Fibroblast of lung (primary cell): ENCODE measurements at regions not wholly inside any gene's neighbourhood (a gene's known extent, or its start where the extent isn't known, plus 50 kb on each side); places are given as distances from the start of the nearest gene placed in this dataset.

ENCODE experiments used
- DNase-seq, 2 donors: peaks; one replicate each; pipeline versions ENCODE4 v3.0.0 to v3.0.0-alpha.2; 2010; ENCODE audit warnings: low read depth in 2 of 2
- H2AFZ ChIP-seq: 2 replicates; pipeline ENCODE4 v1.5.1; 2012; ENCODE audit warnings: low read length, control low read depth, inconsistent platforms
- H3K27ac ChIP-seq: 2 replicates; pipeline ENCODE4 v1.5.1; 2011; ENCODE audit warnings: low read length, control low read depth; ENCODE audit not compliant: insufficient read depth
- H3K27me3 ChIP-seq: 2 replicates; pipeline ENCODE4 v1.5.1; 2011; ENCODE audit warnings: mild to moderate bottlenecking, low read length; ENCODE audit not compliant: control insufficient read depth, insufficient read depth
- H3K36me3 ChIP-seq: 2 replicates; pipeline ENCODE4 v1.5.1; 2011; ENCODE audit warnings: low read length; ENCODE audit not compliant: control insufficient read depth, insufficient read depth
- H3K4me1 ChIP-seq: 2 replicates; pipeline ENCODE4 v1.5.1; 2011; ENCODE audit warnings: low read length; ENCODE audit not compliant: control insufficient read depth, insufficient read depth; ENCODE audit errors: extremely low read depth
- H3K4me2 ChIP-seq: 2 replicates; pipeline ENCODE4 v1.5.1; 2011; ENCODE audit warnings: low read length, control low read depth; ENCODE audit not compliant: insufficient read depth; ENCODE audit errors: extremely low read depth
- H3K4me3 ChIP-seq, 4 experiments: fragments of 200-600 bp in 1 of 4; sonication (generic) in 1 of 4; replicated peaks in 1 of 4; 2 replicates each; pipeline ENCODE4 v1.5.1; 2011 to 2016; ENCODE audit warnings: low read length in 4 of 4, low read depth in 3 of 4, mild to moderate bottlenecking in 3 of 4, control low read depth in 2 of 4, inconsistent platforms in 1 of 4, mixed read lengths in 1 of 4; ENCODE audit not compliant: insufficient read depth in 1 of 4; ENCODE audit errors: control extremely low read depth in 1 of 4
- H3K79me2 ChIP-seq: 2 replicates; pipeline ENCODE4 v1.5.1; 2012; ENCODE audit warnings: mild to moderate bottlenecking, low read length, inconsistent platforms; ENCODE audit not compliant: control insufficient read depth, insufficient read depth
- H3K9ac ChIP-seq: 2 replicates; pipeline ENCODE4 v1.5.1; 2011; ENCODE audit warnings: mild to moderate bottlenecking, low read length, control low read depth; ENCODE audit not compliant: insufficient read depth
- H3K9me3 ChIP-seq: 2 replicates; pipeline ENCODE4 v1.5.1; 2012; ENCODE audit warnings: low read depth, low read length; ENCODE audit not compliant: control insufficient read depth, insufficient read depth
- H4K20me1 ChIP-seq: 2 replicates; pipeline ENCODE4 v1.5.1; 2011; ENCODE audit warnings: low read length; ENCODE audit not compliant: control insufficient read depth, insufficient read depth; ENCODE audit errors: extremely low read depth
- CTCF ChIP-seq, 2 donors: IDR thresholded peaks in 1 of 2; conservative IDR thresholded peaks in 1 of 2; 1 replicate in 1 of 2; 2 replicates in 1 of 2; pipeline ENCODE4 v1.5.1; 2011 to 2012; ENCODE audit warnings: low read length in 2 of 2, control low read depth in 1 of 2, inconsistent platforms in 1 of 2, low read depth in 1 of 2, mild to moderate bottlenecking in 1 of 2
- EZH2 ChIP-seq: IDR thresholded peaks from 2 replicates; pipeline ENCODE4 v1.5.1; 2012; ENCODE audit warnings: low read length, control low read depth, mild to moderate bottlenecking; ENCODE audit errors: missing control alignments

GRCh38 chr14:65304963-65305362 is 107.6 kb upstream of the FUT8 start:
- Histone ChIP-seq H3K9me3 (no peaks in the 10 kb centered on the region), H3K4me2 (no peak overlapping the region), H3K27ac (no peak overlapping the region), H3K27me3 (no peaks in the 10 kb centered on the region), H4K20me1 (no peaks in the 10 kb centered on the region), H3K36me3 (no peaks in the 10 kb centered on the region), H3K79me2 (no peaks in the 10 kb centered on the region), H3K9ac (no peak overlapping the region), H3K4me3 (no peak overlapping the region), H3K4me1 (no peaks in the 10 kb centered on the region), H2AFZ (no peak overlapping the region)
- no peak for TF ChIP-seq EZH2
- TF ChIP-seq CTCF (conservative IDR thresholded peaks at IDR 0.05 in 1 of 2, IDR thresholded peaks at IDR 0.05 in 1 of 2; ENCODE audit: low read depth in 1 of 2, low read length in 2 of 2): no peak
- DNase-seq: no peak

GRCh38 chr14:65308536-65308935 is 104.0 kb upstream of the FUT8 start:
- H3K4me1 ChIP-seq: no peaks in the 10 kb centered on the region
- no peaks in the 10 kb centered on the region for H4K20me1 ChIP-seq
- no peak for DNase-seq
- no peak overlapping the region for H3K4me3 ChIP-seq
- H3K79me2 ChIP-seq: no peaks in the 10 kb centered on the region
- H3K27me3 ChIP-seq: no peaks in the 10 kb centered on the region
- TF ChIP-seq EZH2 (no peak), CTCF (conservative IDR thresholded peaks at IDR 0.05 in 1 of 2, IDR thresholded peaks at IDR 0.05 in 1 of 2; ENCODE audit: low read depth in 1 of 2, low read length in 2 of 2) (no peak)
- no peak overlapping the region for H2AFZ ChIP-seq
- no peaks in the 10 kb centered on the region for H3K36me3 ChIP-seq
- no peak overlapping the region for H3K27ac ChIP-seq
- no peak overlapping the region for H3K9ac ChIP-seq
- no peak overlapping the region for H3K4me2 ChIP-seq
- no peaks in the 10 kb centered on the region for H3K9me3 ChIP-seq

- H3K4me1 ChIP-seq: no peaks in the 10 kb centered on the region
- TF ChIP-seq EZH2 (no peak), CTCF (conservative IDR thresholded peaks at IDR 0.05 in 1 of 2, IDR thresholded peaks at IDR 0.05 in 1 of 2; ENCODE audit: low read depth in 1 of 2, low read length in 2 of 2) (no peak)
- no peak overlapping the region for H3K9ac ChIP-seq
These were observed 102.0 kb upstream of the FUT8 start for GRCh38 chr14:65310568-65310967.

More at GRCh38 chr14:65310568-65310967, 102.0 kb upstream of the FUT8 start:
- Histone ChIP-seq H4K20me1 (no peaks in the 10 kb centered on the region), H3K27ac (no peak overlapping the region), H3K36me3 (no peaks in the 10 kb centered on the region), H3K4me2 (no peak overlapping the region), H2AFZ (no peak overlapping the region), H3K27me3 (no peaks in the 10 kb centered on the region), H3K4me3 (no peak overlapping the region), H3K79me2 (no peaks in the 10 kb centered on the region), H3K9me3 (no peaks in the 10 kb centered on the region)
- no peak for DNase-seq
